Upper lobe of left lung (tissue), 4 donors: ENCODE measurements at regions not wholly inside any gene's neighbourhood (a gene's known extent, or its start where the extent isn't known, plus 50 kb on each side); places are given as distances from the start of the nearest gene placed in this dataset.

Experiments used
- EP300 ChIP-seq, 4 donors: sonication (generic); formaldehyde crosslinking; IDR thresholded peaks; one replicate each; pipeline ENCODE4 v1.5.1; 2017; ENCODE audit warnings: antibody characterized with exemption in 4 of 4, control low read depth in 2 of 4
- POLR2A ChIP-seq, 4 donors: fragments of 450-650 bp; IDR thresholded peaks; one replicate each; pipeline ENCODE4 v1.5.1; 2016 to 2017; ENCODE audit warnings: antibody characterized with exemption in 4 of 4, mild to moderate bottlenecking in 2 of 4
- POLR2AphosphoS5 ChIP-seq, 2 donors: sonication (generic); formaldehyde crosslinking; IDR thresholded peaks; one replicate each; pipeline ENCODE4 v1.5.1; 2017; ENCODE audit warnings: antibody characterized with exemption in 2 of 2
- TF ChIP-seq, protein P1 (sequence below), 6 experiments: fragments of 450-650 bp in 4 of 6; fragments of 200-600 bp in 2 of 6; sonication (generic) in 2 of 6; IDR thresholded peaks; one replicate each; pipeline ENCODE4 v1.5.1; 2016 to 2019; ENCODE audit warnings: antibody characterized with exemption in 6 of 6

GRCh38 chr13:73549717-73550116 lies 490.9 kb downstream of the KLF5 start:
- TF ChIP-seq, protein P1, sequence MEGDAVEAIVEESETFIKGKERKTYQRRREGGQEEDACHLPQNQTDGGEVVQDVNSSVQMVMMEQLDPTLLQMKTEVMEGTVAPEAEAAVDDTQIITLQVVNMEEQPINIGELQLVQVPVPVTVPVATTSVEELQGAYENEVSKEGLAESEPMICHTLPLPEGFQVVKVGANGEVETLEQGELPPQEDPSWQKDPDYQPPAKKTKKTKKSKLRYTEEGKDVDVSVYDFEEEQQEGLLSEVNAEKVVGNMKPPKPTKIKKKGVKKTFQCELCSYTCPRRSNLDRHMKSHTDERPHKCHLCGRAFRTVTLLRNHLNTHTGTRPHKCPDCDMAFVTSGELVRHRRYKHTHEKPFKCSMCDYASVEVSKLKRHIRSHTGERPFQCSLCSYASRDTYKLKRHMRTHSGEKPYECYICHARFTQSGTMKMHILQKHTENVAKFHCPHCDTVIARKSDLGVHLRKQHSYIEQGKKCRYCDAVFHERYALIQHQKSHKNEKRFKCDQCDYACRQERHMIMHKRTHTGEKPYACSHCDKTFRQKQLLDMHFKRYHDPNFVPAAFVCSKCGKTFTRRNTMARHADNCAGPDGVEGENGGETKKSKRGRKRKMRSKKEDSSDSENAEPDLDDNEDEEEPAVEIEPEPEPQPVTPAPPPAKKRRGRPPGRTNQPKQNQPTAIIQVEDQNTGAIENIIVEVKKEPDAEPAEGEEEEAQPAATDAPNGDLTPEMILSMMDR (IDR thresholded peaks at IDR 0.05): no peak
- TF ChIP-seq POLR2AphosphoS5 (IDR thresholded peaks at IDR 0.05) (no peak), EP300 (IDR thresholded peaks at IDR 0.05) (no peak), POLR2A (IDR thresholded peaks at IDR 0.05) (no peak)
